Heart left ventricle (tissue), 13 donors: ENCODE measurements at regions not wholly inside any gene's neighbourhood (a gene's known extent, or its start where the extent isn't known, plus 50 kb on each side); places are given as distances from the start of the nearest gene placed in this dataset.

Experiments
- CTCF ChIP-seq, 12 donors: fragments of 200-600 bp; sonication (generic) in 4 of 12; IDR thresholded peaks; one replicate each; pipeline versions ENCODE4 v1.5.0 to v1.8.0; 2018 to 2022; ENCODE audit warnings: antibody characterized with exemption in 12 of 12, mild to moderate bottlenecking in 5 of 12
- POLR2A ChIP-seq, 2 donors: fragments of 450-650 bp; IDR thresholded peaks; one replicate each; pipeline ENCODE4 v1.6.1; 2017; ENCODE audit warnings: antibody characterized with exemption in 2 of 2, mild to moderate bottlenecking in 2 of 2, moderate library complexity in 2 of 2
- donor health status: ischemic (EF 13 %, LVEDD 7.1; RV severe dilation, severe dysfunction).
- donor health status: DM: no; HTN: yes; CAD: no.
- donor health status: DM: no; HTN: no; CAD: no.
- donor health status: ischemic (EF 25% LVEDD 6.9; RV normal size, moderate dysfunction).
- donor health status: ischemic (EF 25% LVEDD 5.7; RV mildly dilated, moderate dysfunction).
- donor health status: ischemic (EF 35%, LVEDD 5.7; RV mildly dilated, moderate dysfunction).
- donor health status: nonischemic (EF 11% LVEDD 7.7; RV severe dilation, severe dysfunction).
- donor health status: DM: yes; HTN: yes; CAD: no.
- donor health status: PGD.
- donor health status: ischemic (EF 29% LVEDD 5.4; RV normal size, mild dysfunction).
- donor health status: nonischemic (EF 23%, LVEDD 6.1; RV moderate dilation, normal function).

- TF ChIP-seq CTCF (IDR thresholded peaks at IDR 0.05): no peak
- TF ChIP-seq POLR2A (IDR thresholded peaks at IDR 0.05): no peak
These were observed 1223.8 kb downstream of the NXPH1 start for GRCh38 chr7:9657257-9657656.
